NB4 (cell line): ENCODE measurements at regions not wholly inside any gene's neighbourhood (a gene's known extent, or its start where the extent isn't known, plus 50 kb on each side); places are given as distances from the start of the nearest gene placed in this dataset.
"Not testable (repeated sequence)": the region's sequence is repeated elsewhere in the genome, so short reads cannot be mapped to it uniquely, and the experiment has no call there.

Experiments used
- DNase-seq: peaks from one replicate; pipeline ENCODE4 v3.0.0; 2010; ENCODE audit warnings: low read depth
- H3K4me3 ChIP-seq: one replicate; pipeline ENCODE4 v1.5.1; 2011; ENCODE audit warnings: mild to moderate bottlenecking, low read depth, low read length, moderate library complexity
- MYC ChIP-seq: IDR thresholded peaks from 2 replicates; pipeline ENCODE4 v1.6.1; 2011; ENCODE audit warnings: low read depth, low read length
- POLR2A ChIP-seq: IDR thresholded peaks from 2 replicates; pipeline ENCODE4 v1.6.1; 2011; ENCODE audit warnings: mild to moderate bottlenecking; ENCODE audit not compliant: insufficient read length; ENCODE audit errors: extremely low read depth
- TF ChIP-seq, protein P1 (sequence below): IDR thresholded peaks from one replicate; pipeline ENCODE4 v1.5.1; 2012; ENCODE audit warnings: low read depth, low read length
- TF ChIP-seq, protein P2 (sequence below): IDR thresholded peaks from 2 replicates; pipeline ENCODE4 v1.6.1; 2011; ENCODE audit warnings: low read depth, low read length

DNA sequence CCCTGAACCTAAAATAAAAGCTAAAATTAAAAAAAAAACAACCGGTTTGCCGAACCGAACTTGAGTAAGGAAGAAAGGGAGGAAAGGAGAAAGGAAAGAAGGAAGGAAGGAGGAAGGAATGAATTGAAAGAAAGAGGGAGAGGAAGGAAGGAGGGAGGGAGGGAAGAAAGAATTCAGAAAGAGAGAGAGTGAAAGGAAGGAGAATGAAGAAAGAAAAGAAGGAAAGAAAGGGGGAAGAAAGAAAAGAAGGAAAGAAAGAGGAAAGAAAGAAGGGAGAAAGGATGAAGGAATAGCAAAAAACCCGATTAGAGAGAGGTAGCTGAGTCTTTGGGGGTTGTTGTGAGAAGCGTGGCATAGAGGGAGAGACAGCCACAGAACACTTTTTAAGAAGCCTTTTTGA lies 121.4 kb downstream of the FGF18 start:
- TF ChIP-seq, protein P1, sequence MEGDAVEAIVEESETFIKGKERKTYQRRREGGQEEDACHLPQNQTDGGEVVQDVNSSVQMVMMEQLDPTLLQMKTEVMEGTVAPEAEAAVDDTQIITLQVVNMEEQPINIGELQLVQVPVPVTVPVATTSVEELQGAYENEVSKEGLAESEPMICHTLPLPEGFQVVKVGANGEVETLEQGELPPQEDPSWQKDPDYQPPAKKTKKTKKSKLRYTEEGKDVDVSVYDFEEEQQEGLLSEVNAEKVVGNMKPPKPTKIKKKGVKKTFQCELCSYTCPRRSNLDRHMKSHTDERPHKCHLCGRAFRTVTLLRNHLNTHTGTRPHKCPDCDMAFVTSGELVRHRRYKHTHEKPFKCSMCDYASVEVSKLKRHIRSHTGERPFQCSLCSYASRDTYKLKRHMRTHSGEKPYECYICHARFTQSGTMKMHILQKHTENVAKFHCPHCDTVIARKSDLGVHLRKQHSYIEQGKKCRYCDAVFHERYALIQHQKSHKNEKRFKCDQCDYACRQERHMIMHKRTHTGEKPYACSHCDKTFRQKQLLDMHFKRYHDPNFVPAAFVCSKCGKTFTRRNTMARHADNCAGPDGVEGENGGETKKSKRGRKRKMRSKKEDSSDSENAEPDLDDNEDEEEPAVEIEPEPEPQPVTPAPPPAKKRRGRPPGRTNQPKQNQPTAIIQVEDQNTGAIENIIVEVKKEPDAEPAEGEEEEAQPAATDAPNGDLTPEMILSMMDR, result no peak
- TF ChIP-seq, protein P2, sequence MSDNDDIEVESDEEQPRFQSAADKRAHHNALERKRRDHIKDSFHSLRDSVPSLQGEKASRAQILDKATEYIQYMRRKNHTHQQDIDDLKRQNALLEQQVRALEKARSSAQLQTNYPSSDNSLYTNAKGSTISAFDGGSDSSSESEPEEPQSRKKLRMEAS, result no peak
- no peak for TF ChIP-seq MYC
- no peak for TF ChIP-seq POLR2A
- H3K4me3 ChIP-seq, result no peak overlapping the region
- no peak for DNase-seq

DNA sequence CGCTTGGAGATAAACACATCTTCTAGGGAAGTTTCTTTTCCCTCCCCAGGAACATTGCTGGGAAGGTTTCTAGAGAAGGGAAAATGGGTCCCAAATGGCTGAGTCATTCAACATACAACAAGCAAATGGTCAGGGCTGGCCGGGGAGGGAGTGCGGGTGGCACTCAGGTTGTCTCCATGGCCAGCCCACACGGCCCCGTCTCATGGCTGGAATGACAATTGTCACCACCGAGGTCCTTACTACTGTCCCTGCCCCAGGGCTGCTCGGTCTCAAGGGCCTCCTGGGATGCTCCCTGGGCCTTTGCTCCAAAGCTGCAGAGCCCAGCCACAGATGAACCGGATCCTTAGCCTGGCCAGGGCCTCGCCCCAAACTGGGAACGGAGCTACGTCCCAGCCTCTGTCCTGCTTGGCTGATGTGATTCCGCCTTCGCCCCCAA lies 121.9 kb downstream of the FGF18 start:
- TF ChIP-seq MYC, result no peak
- no peak for DNase-seq
- no peak overlapping the region for H3K4me3 ChIP-seq

DNA sequence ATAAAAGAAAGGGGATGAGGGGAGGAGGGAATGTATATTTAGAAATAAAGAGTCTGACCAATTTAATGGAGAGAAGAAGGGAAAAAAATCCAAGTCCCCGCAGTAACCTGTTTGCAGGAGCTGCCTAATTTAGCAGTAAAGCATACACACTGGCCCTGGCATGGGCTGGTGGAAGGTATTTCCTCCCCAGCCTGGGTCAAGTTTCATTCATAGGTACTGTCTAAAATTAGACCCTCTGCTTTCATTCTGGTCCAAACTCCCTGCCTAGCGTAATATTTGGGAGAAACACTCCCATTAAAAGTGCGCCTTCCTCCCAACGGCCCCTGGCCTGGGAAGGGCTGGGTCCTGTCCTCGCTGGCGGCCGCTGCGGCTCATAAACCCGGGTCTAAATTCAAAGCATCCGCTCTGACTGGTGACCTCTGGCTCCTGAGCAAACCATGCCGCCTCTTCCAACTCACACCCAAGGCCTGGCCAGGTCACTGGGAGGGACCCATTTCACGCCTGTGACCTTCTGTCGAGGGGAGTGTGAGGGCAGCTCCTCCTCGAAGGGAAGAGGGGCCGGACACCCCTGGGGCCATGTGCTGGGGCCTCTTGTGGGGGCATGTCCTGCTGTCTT lies 123.2 kb downstream of the FGF18 start:
- DNase-seq, result no peak
- H3K4me3 ChIP-seq, result no peak overlapping the region
- TF ChIP-seq POLR2A (no peak), MYC (no peak)
- TF ChIP-seq, protein P2, result no peak

DNA sequence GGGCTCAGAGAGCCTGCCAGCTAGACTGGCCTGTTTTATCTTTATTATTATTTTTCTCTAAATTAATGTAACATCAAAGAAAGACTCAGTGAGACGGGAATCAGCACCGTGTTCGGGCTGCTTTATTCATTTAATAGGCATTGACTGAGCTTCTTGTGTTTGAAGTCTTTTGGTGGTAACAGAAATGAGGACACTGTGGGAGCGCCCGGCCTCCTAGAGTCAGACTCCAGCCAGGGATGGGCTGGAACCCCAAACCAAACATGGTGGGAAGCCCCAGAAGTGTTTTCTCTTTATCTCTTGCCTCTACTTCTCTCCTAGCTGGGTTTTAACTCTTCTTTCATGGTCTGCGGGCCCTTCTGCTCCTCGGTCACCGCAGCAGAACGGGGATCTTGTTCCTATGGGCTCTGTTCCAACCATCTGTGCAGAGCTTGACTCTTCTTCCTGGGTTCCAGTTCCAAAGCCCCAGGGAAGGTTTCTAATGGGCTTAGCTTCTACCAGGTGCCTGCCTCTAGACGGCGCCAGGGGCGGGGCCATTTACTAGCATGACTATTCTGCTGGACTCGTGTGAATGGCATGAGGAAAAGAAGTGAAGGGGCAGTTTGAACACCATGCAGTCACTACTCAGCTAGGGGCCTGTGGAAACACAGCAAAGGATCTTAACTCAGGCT lies 123.8 kb downstream of the FGF18 start:
- H3K4me3 ChIP-seq, result no peak overlapping the region
- no peak for TF ChIP-seq POLR2A
- TF ChIP-seq MYC, result no peak
- TF ChIP-seq, protein P2, result no peak
- TF ChIP-seq, protein P1, result no peak
- no peak for DNase-seq

DNA sequence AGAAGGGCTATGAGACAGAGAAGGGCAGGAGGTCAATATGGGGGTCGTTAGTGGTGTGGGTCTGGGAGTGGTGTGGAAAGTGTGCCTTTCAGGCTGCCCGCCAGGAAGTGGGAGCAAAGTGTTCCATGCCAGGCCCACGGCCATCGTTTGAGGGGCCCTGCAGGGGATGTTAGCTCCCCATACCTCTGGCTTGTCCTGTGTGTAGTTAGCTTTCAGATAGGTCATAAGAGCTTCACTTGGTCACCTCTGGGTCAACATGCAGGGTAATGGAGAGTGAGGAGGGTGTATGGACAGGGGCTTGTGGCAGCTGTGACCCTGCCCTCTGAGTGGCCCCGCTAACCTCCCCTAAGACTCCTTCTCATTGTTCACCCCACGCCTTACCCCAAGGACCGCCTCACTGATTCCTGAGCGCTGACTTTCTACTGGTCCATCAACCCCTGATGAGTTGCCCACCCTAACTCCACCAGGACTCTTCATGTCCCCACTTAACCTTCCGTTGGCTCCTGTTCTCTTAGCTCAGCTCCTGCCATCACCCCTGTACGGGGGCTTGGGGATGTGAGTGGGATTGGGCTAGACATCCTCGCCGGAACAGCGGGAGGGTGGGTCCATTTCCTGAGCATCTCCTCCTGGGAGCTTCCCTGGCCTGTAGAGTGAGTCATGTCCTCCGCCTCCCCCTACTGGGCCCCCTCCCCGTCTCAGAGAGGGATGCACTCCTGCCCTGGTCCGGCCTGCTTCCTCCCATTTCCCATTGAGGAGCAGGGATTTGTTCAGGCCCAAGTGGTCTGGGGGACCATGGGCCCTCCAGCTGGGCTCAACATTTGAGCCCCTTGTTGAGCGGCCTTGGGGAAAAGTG lies 125.7 kb downstream of the FGF18 start:
- no peak overlapping the region for H3K4me3 ChIP-seq
- no peak for DNase-seq
- TF ChIP-seq, protein P2, result no peak
- TF ChIP-seq, protein P1, result no peak
- TF ChIP-seq POLR2A, result no peak
- TF ChIP-seq MYC, result no peak

DNA sequence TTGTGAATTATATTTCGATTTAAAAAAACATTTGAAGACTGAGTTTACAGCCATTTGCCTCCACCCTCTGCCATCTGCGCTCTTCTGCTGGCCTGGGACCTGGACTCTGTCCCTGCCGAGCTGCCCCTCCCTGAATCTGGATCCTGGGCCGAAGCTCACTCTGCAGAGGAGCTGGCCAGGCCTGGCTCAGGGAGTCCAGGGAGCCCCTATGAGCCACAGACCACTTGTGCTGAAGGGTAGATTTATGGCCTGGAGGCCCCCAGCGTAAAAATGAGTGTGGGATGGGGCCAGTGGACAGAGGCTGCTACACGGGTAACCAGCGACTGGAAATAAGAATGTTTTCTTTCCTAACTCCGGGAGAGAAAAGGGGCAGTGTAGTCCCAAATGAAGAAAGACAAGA lies 129.8 kb downstream of the FGF18 start:
- no peak overlapping the region for H3K4me3 ChIP-seq
- TF ChIP-seq, protein P2, result no peak
- TF ChIP-seq, protein P1, result no peak
- no peak for TF ChIP-seq MYC
- TF ChIP-seq POLR2A, result no peak
- DNase-seq, result no peak

DNA sequence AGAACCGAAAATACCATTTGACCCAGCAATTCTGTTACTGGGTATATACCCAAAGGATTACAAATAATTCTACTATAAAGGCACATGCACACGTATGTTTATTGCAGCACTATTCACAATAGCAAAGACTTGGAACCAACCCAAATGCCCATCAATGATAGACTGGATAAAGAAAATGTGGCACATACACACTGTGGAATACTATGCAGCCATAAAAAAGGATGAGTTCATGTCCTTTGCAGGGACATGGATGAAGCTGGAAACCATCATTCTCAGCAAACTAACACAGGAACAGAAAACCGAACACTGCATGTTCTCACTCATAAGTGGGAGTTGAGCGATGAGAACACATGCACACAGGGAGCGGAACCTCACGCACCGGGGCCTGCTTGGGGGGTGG lies 134.4 kb downstream of the FGF18 start:
- DNase-seq, H3K4me3 ChIP-seq: not testable (repeated sequence)
